HepG2 (cell line): ENCODE measurements at regions not wholly inside any gene's neighbourhood (a gene's known extent, or its start where the extent isn't known, plus 50 kb on each side); places are given as distances from the start of the nearest gene placed in this dataset.

Experiments
- ATAC-seq: fragments of 200-7000 bp; cut with Tn5 transposase; 3 replicates; pipeline ENCODE4 v1.9.1; 2020; ENCODE audit warnings: mild to moderate bottlenecking, moderate library complexity
- BruUV-seq: library from RNA; stranded (reverse); fragments of 400-500 nt; replicated peaks from 2 replicates; lab custom pipeline; 2021; lab: Mats Ljungman, UMichigan
- CTCF ChIA-PET: fragments of 300-600 bp; formaldehyde crosslinking; extraction: SDS; loops from one replicate; lab custom pipeline; 2021; ENCODE audit warnings: low total read pairs, inconsistent platforms, low intra/inter-chr PET ratio; lab: Yijun Ruan, JAX
- POLR2A ChIA-PET: fragments of 350-600 bp; sonication (Branson Sonifier 250); formaldehyde crosslinking; loops from one replicate; lab custom pipeline; 2020; ENCODE audit warnings: antibody characterized with exemption, inconsistent platforms; lab: Yijun Ruan, JAX
- DNase-seq: peaks from one replicate; pipeline ENCODE4 v3.0.0-alpha.2; 2015; ENCODE audit warnings: low spot score
- FAIRE-seq: peaks from 3 replicates; lab custom pipeline; 2011; peaks lifted over from hg19 to GRCh38; lab: Jason Lieb, UNC
- H2AFZ ChIP-seq: one replicate; pipeline ENCODE4 v1.6.1; 2011; ENCODE audit warnings: low read length, inconsistent platforms
- H3K27ac ChIP-seq: fragments of 300-600 bp; 3 replicates; pipeline ENCODE4 v1.8.0; 2011; ENCODE audit warnings: mixed run types, mild to moderate bottlenecking, mixed read lengths, low read length, inconsistent platforms; ENCODE audit not compliant: insufficient read depth; ENCODE audit errors: extremely low read length
- H3K27me3 ChIP-seq, 2 experiments: fragments of 200-600 bp in 1 of 2; 2 replicates in 1 of 2; 3 replicates in 1 of 2; pipeline versions ENCODE4 v1.6.0 to v1.8.0; 2011; ENCODE audit warnings: low read length in 2 of 2, mild to moderate bottlenecking in 2 of 2, moderate library complexity in 2 of 2, inconsistent platforms in 1 of 2; ENCODE audit not compliant: insufficient read depth in 2 of 2, control insufficient read depth in 1 of 2
- H3K36me3 ChIP-seq, 2 experiments: fragments of 200-600 bp in 1 of 2; replicated peaks in 1 of 2; 2 replicates in 1 of 2; 3 replicates in 1 of 2; pipeline versions ENCODE4 v1.5.1 to v1.8.0; 2011; ENCODE audit warnings: low read length in 2 of 2, inconsistent platforms in 1 of 2; ENCODE audit not compliant: insufficient read depth in 2 of 2, control insufficient read depth in 1 of 2
- H3K4me1 ChIP-seq: 2 replicates; pipeline ENCODE4 v1.5.1; 2012; ENCODE audit warnings: low read length, inconsistent platforms; ENCODE audit not compliant: insufficient read depth
- H3K4me2 ChIP-seq: 2 replicates; pipeline ENCODE4 v1.6.0; 2011; ENCODE audit warnings: low read depth, low read length, inconsistent platforms
- H3K4me3 ChIP-seq, 3 experiments: fragments of 200-600 bp in 1 of 3; sonication (generic), shearing (Covaris generic) in 1 of 3; replicated peaks in 1 of 3; 2 replicates each; pipeline ENCODE4 v1.5.1; 2011 to 2016; ENCODE audit warnings: low read length in 3 of 3, inconsistent platforms in 2 of 3, low read depth in 2 of 3, mild to moderate bottlenecking in 2 of 3, control low read depth in 1 of 3, mixed read lengths in 1 of 3; ENCODE audit not compliant: insufficient read depth in 1 of 3
- H3K79me2 ChIP-seq: one replicate; pipeline ENCODE4 v1.6.1; 2011; ENCODE audit warnings: low read length, inconsistent platforms; ENCODE audit not compliant: insufficient read depth
- H3K9ac ChIP-seq: 2 replicates; pipeline ENCODE4 v1.6.0; 2011; ENCODE audit warnings: mild to moderate bottlenecking, low read depth, low read length, inconsistent platforms; ENCODE audit not compliant: insufficient read depth
- H3K9me3 ChIP-seq: 2 replicates; pipeline ENCODE4 v1.5.1; 2012; ENCODE audit warnings: mild to moderate bottlenecking, low read length
- H4K20me1 ChIP-seq: 2 replicates; pipeline ENCODE4 v1.6.0; 2011; ENCODE audit warnings: inconsistent platforms, mild to moderate bottlenecking, low read length, moderate library complexity; ENCODE audit not compliant: insufficient read depth
- AKNA ChIP-seq: sonication (generic); formaldehyde crosslinking; IDR thresholded peaks from 2 replicates; pipeline ENCODE4 v1.4.0; 2020; ENCODE audit warnings: missing genetic modification reagents, borderline replicate concordance
- ARID5B ChIP-seq: IDR thresholded peaks from 2 replicates; pipeline ENCODE4 v1.4.0; 2020; ENCODE audit warnings: mild to moderate bottlenecking, missing genetic modification reagents
- CREM ChIP-seq, 2 experiments: sonication (generic) in 1 of 2; formaldehyde crosslinking in 1 of 2; IDR thresholded peaks; 2 replicates each; pipeline versions ENCODE4 v1.4.0 to v1.6.1; 2016 to 2020; ENCODE audit warnings: antibody characterized with exemption in 1 of 2, mild to moderate bottlenecking in 1 of 2, missing genetic modification reagents in 1 of 2
- KDM3A ChIP-seq: IDR thresholded peaks from 2 replicates; pipeline ENCODE4 v1.6.1; 2018; ENCODE audit warnings: low read depth, missing compliant biosample characterization
- RBM22 ChIP-seq: fragments of 200-400 bp; formaldehyde crosslinking; optimal IDR thresholded peaks from 2 replicates; pipeline ENCODE3; 2017; ENCODE audit warnings: mild to moderate bottlenecking, low read length, moderate library complexity
- SIX1 ChIP-seq: sonication (generic); formaldehyde crosslinking; IDR thresholded peaks from 2 replicates; pipeline ENCODE4 v1.4.0; 2020; ENCODE audit warnings: missing genetic modification reagents, borderline replicate concordance
- ZNF44 ChIP-seq: sonication (generic); formaldehyde crosslinking; IDR thresholded peaks from 2 replicates; pipeline ENCODE4 v1.5.1; 2020; ENCODE audit warnings: mild to moderate bottlenecking, missing genetic modification reagents
- ZNF766 ChIP-seq: sonication (generic); formaldehyde crosslinking; IDR thresholded peaks from 2 replicates; pipeline ENCODE4 v1.5.0; 2020; ENCODE audit warnings: missing genetic modification reagents, borderline replicate concordance
- ZNF841 ChIP-seq: sonication (generic); formaldehyde crosslinking; IDR thresholded peaks from 2 replicates; pipeline ENCODE4 v1.8.1; 2023; ENCODE audit warnings: missing genetic modification reagents, borderline replicate concordance
- WGBS: methylation state at CpG from one replicate; pipeline ENCODE4 v1.1.6; 2017; ENCODE audit warnings: low lambda C conversion rate; 5-methylcytosine and 5-hydroxymethylcytosine counted together
- in situ Hi-C: cut with HindIII; loops from 2 replicates; pipeline ENCODE4 v1.10.0; 2017; ENCODE audit warnings: low pct_unique_long_range_greater_than_20kb; ENCODE audit not compliant: extremely low pct_ligation_motif_present
- intact Hi-C: fragments of 100-400 bp; cut with micrococcal nuclease; formaldehyde crosslinking; loops from one replicate; pipeline ENCODE4 v1.10.0; 2022; ENCODE audit not compliant: unreplicated experiment

GRCh38 chrX:39819921-39820849 lies 277.6 kb downstream of the BCOR start (continued):
- TF ChIP-seq ARID5B (CRISPR knock-in tag) (no peak), ZNF766 (no peak)
- TF ChIP-seq, all 625 proteins: peak for 0

- no peak overlapping the region for H3K4me3 ChIP-seq
- H3K79me2 ChIP-seq = no peaks in the 10 kb centered on the region
- DNase-seq (no peak), ATAC-seq (no peak), FAIRE-seq (no peak)
- no TSS peak for BruUV-seq
- 41% methylated on average over 15 of the region's 98 CpGs for WGBS
- H4K20me1 ChIP-seq = no peaks in the 10 kb centered on the region
- H3K27me3 ChIP-seq = peaks cover 0 to 2% of the 10 kb centered on the region in 2 experiments; a peak in 2 of 5 replicates
- H3K36me3 ChIP-seq = no peaks in the 10 kb centered on the region
- H3K27ac ChIP-seq = no peak overlapping the region
- ChIA-PET POLR2A (no interaction called here), CTCF (no interaction called here)
- no peaks in the 10 kb centered on the region for H3K9me3 ChIP-seq
- in situ Hi-C loops (no loop called here), intact Hi-C loops (no loop called here)
- H3K4me1 ChIP-seq = peaks cover 13% of the 10 kb centered on the region
- H2AFZ ChIP-seq = no peak overlapping the region
- no peak overlapping the region for H3K9ac ChIP-seq
- H3K4me2 ChIP-seq = no peak overlapping the region
- TF ChIP-seq CREM (IDR thresholded peaks at IDR 0.05) = no peak
- TF ChIP-seq CREM (CRISPR knock-in tag; IDR thresholded peaks at IDR 0.05) = no peak
- no peak for TF ChIP-seq KDM3A (CRISPR knock-in tag)
- TF ChIP-seq SIX1 (CRISPR knock-in tag) = no peak
- TF ChIP-seq AKNA = no peak
- TF ChIP-seq RBM22 = no peak
- TF ChIP-seq ZNF841 (CRISPR knock-in tag) = no peak
- no peak for TF ChIP-seq ZNF44 (CRISPR knock-in tag)
These were observed 276.6 kb downstream of the BCOR start for GRCh38 chrX:39820938-39821708.
